Aorta (tissue), 5 donors: ENCODE measurements at regions not wholly inside any gene's neighbourhood (a gene's known extent, or its start where the extent isn't known, plus 50 kb on each side); places are given as distances from the start of the nearest gene placed in this dataset.
"Not testable (repeated sequence)": the region's sequence is repeated elsewhere in the genome, so short reads cannot be mapped to it uniquely, and the experiment has no call there.

Source experiments
- ATAC-seq: fragments of 200-7000 bp; cut with Tn5 transposase; one replicate; pipeline ENCODE4 v1.9.1; 2022; ENCODE audit warnings: moderate library complexity; ENCODE audit not compliant: low FRiP score
- DNase-seq, 2 donors: peaks; one replicate each; pipeline ENCODE4 v3.0.0-alpha.2; 2020
- H3K27ac ChIP-seq, 2 donors: one replicate each; pipeline ENCODE4 v1.5.1; 2013; ENCODE audit warnings: low read length in 2 of 2, mild to moderate bottlenecking in 2 of 2, moderate library complexity in 2 of 2, control low read depth in 1 of 2, inconsistent platforms in 1 of 2, low read depth in 1 of 2
- H3K27me3 ChIP-seq, 2 donors: one replicate each; pipeline ENCODE4 v1.6.1; 2013; ENCODE audit warnings: control low read depth in 1 of 2, low read length in 1 of 2, mild to moderate bottlenecking in 1 of 2, moderate library complexity in 1 of 2; ENCODE audit not compliant: insufficient read depth in 2 of 2, control insufficient read depth in 1 of 2
- H3K36me3 ChIP-seq, 2 donors: one replicate each; pipeline ENCODE4 v1.6.1; 2013; ENCODE audit warnings: control low read depth in 1 of 2, low read length in 1 of 2, mild to moderate bottlenecking in 1 of 2; ENCODE audit not compliant: insufficient read depth in 2 of 2, control insufficient read depth in 1 of 2
- H3K4me1 ChIP-seq, 2 donors: one replicate each; pipeline ENCODE4 v1.6.1; 2013; ENCODE audit warnings: low read length in 2 of 2, control low read depth in 1 of 2, mild to moderate bottlenecking in 1 of 2, moderate library complexity in 1 of 2; ENCODE audit not compliant: insufficient read depth in 2 of 2, control insufficient read depth in 1 of 2
- H3K4me3 ChIP-seq, 2 donors: one replicate each; pipeline ENCODE4 v1.5.1; 2013; ENCODE audit warnings: low read length in 2 of 2, control low read depth in 1 of 2, mild to moderate bottlenecking in 1 of 2
- H3K9me3 ChIP-seq: one replicate; pipeline ENCODE4 v1.6.1; 2013; ENCODE audit warnings: mild to moderate bottlenecking, low read length; ENCODE audit not compliant: control insufficient read depth
- WGBS, 2 donors: extraction: QIAGEN DNeasy Blood & Tissue Kit; methylation state at CpG; one replicate each; pipeline ENCODE4 v1.1.7; 2013; 5-methylcytosine and 5-hydroxymethylcytosine counted together
- intact Hi-C, 2 donors: fragments of 100-400 bp; cut with DNase I; formaldehyde crosslinking; loops; one replicate each; pipeline versions ENCODE4 v1.14.2 to v1.15.0; 2022
- donor health status: healthy with polysubstance abuse.
- donor health status: Bipolar disorder and iron deficiency.
- donor health status: DM: no; HTN: no; CAD: no.
- donor health status: DM: no; HTN: no; CAD: no.
- donor health status: DM: yes; HTN: yes; CAD: no.

GRCh38 chr1:101437800-101438199 lies 201.0 kb downstream of the S1PR1 start:
- H3K36me3 ChIP-seq: no peaks in the 10 kb centered on the region
- H3K4me3 ChIP-seq: no peak overlapping the region
- DNase-seq (no peak), ATAC-seq (no peak)
- H3K27me3 ChIP-seq: no peaks in the 10 kb centered on the region
- no peaks in the 10 kb centered on the region for H3K4me1 ChIP-seq
- intact Hi-C loops: no loop called here
- H3K27ac ChIP-seq: no peak overlapping the region
- no peaks in the 10 kb centered on the region for H3K9me3 ChIP-seq
- 35 to 49% methylated on average over 1 of the region's 1 CpG for WGBS, 2 donors

GRCh38 chr1:101438359-101438758 lies 201.5 kb downstream of the S1PR1 start:
- Histone ChIP-seq H3K9me3 (no peaks in the 10 kb centered on the region), H3K27ac (no peak overlapping the region), H3K36me3 (no peaks in the 10 kb centered on the region), H3K27me3 (no peaks in the 10 kb centered on the region), H3K4me3 (no peak overlapping the region), H3K4me1 (no peaks in the 10 kb centered on the region)
- intact Hi-C loops: no loop called here
- no peak for ATAC-seq
- 31 to 36% methylated on average over 3 of the region's 3 CpGs for WGBS, 2 donors
- DNase-seq: no peak

GRCh38 chr1:101440485-101440884 lies 203.7 kb downstream of the S1PR1 start:
- WGBS, 2 donors: 59 to 61% methylated on average over 5 of the region's 5 CpGs
- ATAC-seq: no peak
- no peaks in the 10 kb centered on the region for H3K36me3 ChIP-seq
- H3K27me3 ChIP-seq: no peaks in the 10 kb centered on the region
- no peak overlapping the region for H3K27ac ChIP-seq
- H3K4me3 ChIP-seq: no peak overlapping the region
- no peak for DNase-seq
- no peaks in the 10 kb centered on the region for H3K9me3 ChIP-seq
- H3K4me1 ChIP-seq: no peaks in the 10 kb centered on the region
- intact Hi-C loops: no loop called here

GRCh38 chr1:101444381-101444780 lies 207.6 kb downstream of the S1PR1 start:
- ATAC-seq: no peak
- WGBS, 2 donors: 83 to 84% methylated on average over 3 of the region's 3 CpGs
- Histone ChIP-seq H3K36me3 (no peaks in the 10 kb centered on the region), H3K9me3 (no peaks in the 10 kb centered on the region), H3K4me3 (no peak overlapping the region), H3K4me1 (no peaks in the 10 kb centered on the region), H3K27ac (no peak overlapping the region), H3K27me3 (no peaks in the 10 kb centered on the region)
- intact Hi-C loops: no loop called here
- no peak for DNase-seq

GRCh38 chr1:101444873-101445618 lies 208.2 kb downstream of the S1PR1 start:
- Histone ChIP-seq H3K27me3 (no peaks in the 10 kb centered on the region), H3K9me3 (no peaks in the 10 kb centered on the region), H3K36me3 (no peaks in the 10 kb centered on the region), H3K27ac (no peak overlapping the region), H3K4me3 (no peak overlapping the region), H3K4me1 (no peaks in the 10 kb centered on the region)
- intact Hi-C loops: no loop called here
- DNase-seq (no peak), ATAC-seq (no peak)
- WGBS, 2 donors: 28 to 42% methylated on average over 2 of the region's 2 CpGs

GRCh38 chr1:101448018-101448417 lies 211.2 kb downstream of the S1PR1 start:
- Histone ChIP-seq H3K36me3 (no peaks in the 10 kb centered on the region), H3K27ac (no peak overlapping the region), H3K9me3 (no peaks in the 10 kb centered on the region), H3K4me3 (no peak overlapping the region), H3K4me1 (no peaks in the 10 kb centered on the region), H3K27me3 (no peaks in the 10 kb centered on the region)
- ATAC-seq: no peak
- DNase-seq: no peak
- intact Hi-C loops: no loop called here

- ATAC-seq, H3K4me3 ChIP-seq, intact Hi-C loops, H3K27me3 ChIP-seq, H3K9me3 ChIP-seq, DNase-seq, H3K36me3 ChIP-seq, H3K27ac ChIP-seq, H3K4me1 ChIP-seq: not testable (repeated sequence)
- 93 to 94% methylated on average over 5 of the region's 5 CpGs for WGBS, 2 donors
Observed at GRCh38 chr1:101450691-101451090, 213.9 kb downstream of the S1PR1 start.

- no peaks in the 10 kb centered on the region for H3K4me1 ChIP-seq
- H3K4me3 ChIP-seq: no peak overlapping the region
- 85 to 88% methylated on average over 6 of the region's 6 CpGs for WGBS, 2 donors
- intact Hi-C loops: no loop called here
- H3K36me3 ChIP-seq: no peaks in the 10 kb centered on the region
- no peak overlapping the region for H3K27ac ChIP-seq
- DNase-seq (no peak), ATAC-seq (no peak)
- no peaks in the 10 kb centered on the region for H3K27me3 ChIP-seq
- peaks cover 1% of the 10 kb centered on the region for H3K9me3 ChIP-seq
Observed at GRCh38 chr1:101451888-101452287, 215.1 kb downstream of the S1PR1 start.

- no peak for DNase-seq
- intact Hi-C loops: no loop called here
- Histone ChIP-seq H3K9me3 (peaks cover 1% of the 10 kb centered on the region), H3K27ac (no peak overlapping the region), H3K36me3 (no peaks in the 10 kb centered on the region), H3K4me1 (no peaks in the 10 kb centered on the region), H3K4me3 (no peak overlapping the region), H3K27me3 (no peaks in the 10 kb centered on the region)
- ATAC-seq: no peak
- WGBS, 2 donors: 63 to 77% methylated on average over 12 of the region's 12 CpGs
Observed at GRCh38 chr1:101452825-101453224, 216.0 kb downstream of the S1PR1 start.
